Esophagus squamous epithelium (tissue), 5 donors: ENCODE measurements at regions not wholly inside any gene's neighbourhood (a gene's known extent, or its start where the extent isn't known, plus 50 kb on each side); places are given as distances from the start of the nearest gene placed in this dataset.

ENCODE experiments used
- DNase-seq: peaks from one replicate; lab custom pipeline; 2025; lab: John Stamatoyannopoulos, UW
- H3K27ac ChIP-seq, 4 donors: fragments of 200-600 bp; sonication (generic); one replicate each; pipeline ENCODE4 v1.5.1; 2016 to 2019; ENCODE audit warnings: mild to moderate bottlenecking in 1 of 4
- H3K27me3 ChIP-seq, 4 donors: fragments of 200-600 bp; sonication (generic); 1 replicate in 3 of 4; 2 replicates in 1 of 4; pipeline versions ENCODE4 v1.5.1 to v1.6.0; 2017 to 2021; ENCODE audit warnings: antibody characterized with exemption in 1 of 4
- H3K36me3 ChIP-seq, 3 donors: fragments of 200-600 bp; sonication (generic); one replicate each; pipeline ENCODE4 v1.5.1; 2016 to 2019
- H3K4me1 ChIP-seq, 3 donors: fragments of 200-600 bp; sonication (generic); one replicate each; pipeline ENCODE4 v1.5.1; 2017 to 2019
- H3K4me3 ChIP-seq, 4 donors: fragments of 200-600 bp; sonication (generic); 1 replicate in 3 of 4; 2 replicates in 1 of 4; pipeline ENCODE4 v1.5.1; 2016 to 2019; ENCODE audit warnings: mild to moderate bottlenecking in 2 of 4, moderate library complexity in 1 of 4
- H3K9me3 ChIP-seq, 3 donors: fragments of 200-600 bp; sonication (generic); one replicate each; pipeline ENCODE4 v1.5.1; 2016 to 2019
- POLR2A ChIP-seq, 4 donors: fragments of 450-650 bp; IDR thresholded peaks; one replicate each; pipeline ENCODE4 v1.6.1; 2017; ENCODE audit warnings: antibody characterized with exemption in 4 of 4, mild to moderate bottlenecking in 4 of 4, moderate library complexity in 3 of 4
- WGBS, 2 donors: methylation state at CpG; one replicate each; pipeline ENCODE4 v1.1.5; 2018; 5-methylcytosine and 5-hydroxymethylcytosine counted together
- intact Hi-C: fragments of 100-400 bp; cut with DNase I; formaldehyde crosslinking; loops from one replicate; pipeline ENCODE4 v1.15.0; 2022
- TF ChIP-seq, protein P1 (sequence below), 6 experiments: fragments of 450-650 bp in 4 of 6; fragments of 200-600 bp in 2 of 6; sonication (generic) in 2 of 6; IDR thresholded peaks; one replicate each; pipeline ENCODE4 v1.5.1; 2016 to 2019; ENCODE audit warnings: antibody characterized with exemption in 6 of 6, mild to moderate bottlenecking in 4 of 6, moderate library complexity in 4 of 6
- donor health status: DM: yes; HTN: yes; CAD: no.

DNA sequence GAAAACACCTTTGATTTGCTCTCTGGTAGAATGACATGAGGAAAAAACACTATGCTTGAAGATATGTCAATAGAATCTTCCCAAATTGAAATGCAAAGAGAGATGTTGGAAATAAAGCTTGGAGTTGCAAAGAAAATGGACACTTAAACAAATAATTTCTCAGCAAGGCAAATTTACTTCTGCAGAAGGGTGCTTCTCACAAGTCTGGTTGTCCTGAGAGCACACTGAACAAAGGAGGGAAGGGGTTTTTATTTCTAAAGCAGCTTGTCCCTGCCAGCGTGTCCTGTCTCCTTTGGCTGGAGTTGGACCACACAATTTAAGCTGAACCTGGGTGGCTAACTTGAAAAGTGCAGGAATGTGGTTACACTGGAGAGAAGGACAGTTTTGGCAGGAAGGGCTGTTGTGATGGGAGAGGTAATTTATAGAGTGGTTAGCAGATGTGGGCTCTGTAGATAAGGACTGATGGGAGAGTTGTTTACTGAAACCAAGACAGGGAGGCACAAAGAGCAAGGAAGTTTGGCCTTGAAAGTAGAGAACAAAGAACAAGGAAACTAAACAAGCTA, 454.6 kb upstream of the EYS start:
- Histone ChIP-seq H3K4me3 (no peak overlapping the region), H3K4me1 (no peaks in the 10 kb centered on the region), H3K9me3 (peaks cover 0 to 32% (median 17%) of the 10 kb centered on the region in 3 donors), H3K27me3 (no peaks in the 10 kb centered on the region), H3K36me3 (no peaks in the 10 kb centered on the region), H3K27ac (no peak overlapping the region)
- TF ChIP-seq POLR2A (IDR thresholded peaks at IDR 0.05), result no peak
- TF ChIP-seq, protein P1, sequence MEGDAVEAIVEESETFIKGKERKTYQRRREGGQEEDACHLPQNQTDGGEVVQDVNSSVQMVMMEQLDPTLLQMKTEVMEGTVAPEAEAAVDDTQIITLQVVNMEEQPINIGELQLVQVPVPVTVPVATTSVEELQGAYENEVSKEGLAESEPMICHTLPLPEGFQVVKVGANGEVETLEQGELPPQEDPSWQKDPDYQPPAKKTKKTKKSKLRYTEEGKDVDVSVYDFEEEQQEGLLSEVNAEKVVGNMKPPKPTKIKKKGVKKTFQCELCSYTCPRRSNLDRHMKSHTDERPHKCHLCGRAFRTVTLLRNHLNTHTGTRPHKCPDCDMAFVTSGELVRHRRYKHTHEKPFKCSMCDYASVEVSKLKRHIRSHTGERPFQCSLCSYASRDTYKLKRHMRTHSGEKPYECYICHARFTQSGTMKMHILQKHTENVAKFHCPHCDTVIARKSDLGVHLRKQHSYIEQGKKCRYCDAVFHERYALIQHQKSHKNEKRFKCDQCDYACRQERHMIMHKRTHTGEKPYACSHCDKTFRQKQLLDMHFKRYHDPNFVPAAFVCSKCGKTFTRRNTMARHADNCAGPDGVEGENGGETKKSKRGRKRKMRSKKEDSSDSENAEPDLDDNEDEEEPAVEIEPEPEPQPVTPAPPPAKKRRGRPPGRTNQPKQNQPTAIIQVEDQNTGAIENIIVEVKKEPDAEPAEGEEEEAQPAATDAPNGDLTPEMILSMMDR (IDR thresholded peaks at IDR 0.05), result no peak
- intact Hi-C loops, result no loop called here
- DNase-seq, result no peak
- WGBS, 2 donors, result 38 to 75% methylated on average over 1 of the region's 1 CpG

DNA sequence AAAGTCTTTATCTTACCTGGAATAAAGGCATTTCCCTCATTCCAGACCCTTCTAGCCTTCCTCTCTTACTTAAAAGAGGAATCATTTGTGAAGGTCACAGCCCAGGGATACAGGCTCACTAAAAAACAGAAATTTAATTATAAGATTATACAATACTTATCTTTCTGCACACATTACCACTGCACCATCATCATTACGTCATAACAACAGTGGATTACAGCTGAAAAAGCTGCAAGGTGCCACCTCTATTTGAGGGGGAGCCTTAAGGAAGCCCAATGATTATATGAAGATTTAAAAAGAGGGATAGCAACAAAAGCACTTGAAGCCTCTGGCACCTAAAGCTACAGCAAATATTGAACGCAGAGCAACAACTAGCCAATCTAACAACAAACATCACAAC, 452.9 kb upstream of the EYS start:
- no peak overlapping the region for H3K27ac ChIP-seq
- H3K27me3 ChIP-seq, result no peaks in the 10 kb centered on the region
- no peaks in the 10 kb centered on the region for H3K4me1 ChIP-seq
- 68 to 76% methylated on average over 2 of the region's 2 CpGs for WGBS, 2 donors
- peaks cover 0 to 32% (median 0%) of the 10 kb centered on the region in 3 donors for H3K9me3 ChIP-seq
- no peaks in the 10 kb centered on the region for H3K36me3 ChIP-seq
- H3K4me3 ChIP-seq, result no peak overlapping the region
- DNase-seq, result no peak
- intact Hi-C loops, result no loop called here
- TF ChIP-seq POLR2A (IDR thresholded peaks at IDR 0.05), result no peak
- TF ChIP-seq, protein P1 (IDR thresholded peaks at IDR 0.05), result no peak

DNA sequence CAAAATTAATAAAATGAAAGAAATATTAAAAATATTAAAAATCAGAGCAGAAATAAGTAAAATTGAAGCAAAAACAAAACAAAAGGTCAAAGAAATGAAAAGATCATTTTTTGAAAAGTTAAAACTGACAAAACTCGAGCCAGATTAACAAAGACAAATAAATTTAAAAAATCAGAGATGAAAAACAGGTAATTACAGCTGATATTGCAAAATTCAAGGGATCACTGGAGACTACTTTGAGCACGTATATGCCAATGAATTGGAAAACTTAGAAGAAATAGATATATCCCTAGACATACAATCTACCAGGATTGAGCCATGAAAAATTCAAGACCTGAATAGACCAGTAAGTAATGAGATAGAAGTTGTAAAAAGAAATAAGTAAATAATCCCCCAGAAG, 446.2 kb upstream of the EYS start:
- Histone ChIP-seq H3K36me3 (no peaks in the 10 kb centered on the region), H3K9me3 (no peaks in the 10 kb centered on the region), H3K4me1 (no peaks in the 10 kb centered on the region), H3K4me3 (no peak overlapping the region), H3K27me3 (no peaks in the 10 kb centered on the region), H3K27ac (no peak overlapping the region)
- intact Hi-C loops, result no loop called here
- WGBS, 2 donors, result 40% methylated on average over 2 of the region's 2 CpGs
- TF ChIP-seq, protein P1 (IDR thresholded peaks at IDR 0.05), result no peak
- TF ChIP-seq POLR2A (IDR thresholded peaks at IDR 0.05), result no peak
- DNase-seq, result no peak

DNA sequence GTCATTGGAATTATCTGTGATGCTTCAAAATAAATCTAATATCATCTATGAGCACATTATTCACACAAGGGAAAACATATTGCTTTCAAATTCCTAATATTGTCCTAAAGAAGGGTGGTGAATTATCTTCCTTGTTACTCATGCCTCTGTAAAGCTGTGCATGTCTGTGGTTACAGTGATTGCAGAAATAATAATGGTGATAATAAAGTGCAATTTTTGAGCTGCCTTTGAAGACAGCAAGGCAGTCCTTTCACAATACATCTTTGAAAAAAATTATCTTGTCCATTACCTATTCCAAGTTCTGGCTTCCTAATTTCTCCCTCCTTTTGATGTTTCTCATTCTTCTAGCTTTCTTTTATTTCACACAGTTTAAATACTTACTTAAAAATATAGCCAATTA, 442.1 kb upstream of the EYS start:
- DNase-seq, result no peak
- intact Hi-C loops, result no loop called here
- Histone ChIP-seq H3K4me3 (no peak overlapping the region), H3K4me1 (no peaks in the 10 kb centered on the region), H3K27me3 (no peaks in the 10 kb centered on the region), H3K27ac (no peak overlapping the region), H3K9me3 (peaks cover 0 to 14% (median 0%) of the 10 kb centered on the region in 3 donors), H3K36me3 (no peaks in the 10 kb centered on the region)
- TF ChIP-seq, protein P1 (IDR thresholded peaks at IDR 0.05), result no peak
- TF ChIP-seq POLR2A (IDR thresholded peaks at IDR 0.05), result no peak

DNA sequence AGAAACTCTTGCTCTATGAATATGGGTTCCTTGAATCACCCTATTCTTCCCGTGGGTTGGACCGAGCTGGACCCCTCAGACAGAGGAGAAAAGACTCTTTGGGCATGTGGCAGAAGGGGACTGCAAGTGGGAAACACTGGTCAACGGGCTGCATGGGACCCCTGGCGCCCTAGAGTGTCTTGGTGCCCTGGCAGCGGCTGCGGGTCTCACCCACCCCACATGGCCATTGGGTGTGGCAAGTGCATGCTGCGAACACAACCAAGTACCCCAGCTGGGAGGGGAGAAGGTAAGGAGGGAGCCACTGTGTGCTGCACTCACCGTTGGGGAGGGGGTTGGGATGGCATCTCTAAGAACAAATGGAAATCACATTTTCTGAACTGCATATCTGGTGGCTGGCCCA, 438.8 kb upstream of the EYS start:
- H3K4me3 ChIP-seq, result no peak overlapping the region
- no peak for TF ChIP-seq POLR2A (IDR thresholded peaks at IDR 0.05)
- no peak overlapping the region for H3K27ac ChIP-seq
- no peak for DNase-seq
- H3K27me3 ChIP-seq, result no peaks in the 10 kb centered on the region
- 55 to 85% methylated on average over 1 to 8 of the region's 8 CpGs for WGBS, 2 donors
- no peaks in the 10 kb centered on the region for H3K36me3 ChIP-seq
- intact Hi-C loops, result no loop called here
- H3K4me1 ChIP-seq, result no peaks in the 10 kb centered on the region
- peaks cover 0 to 21% (median 0%) of the 10 kb centered on the region in 3 donors for H3K9me3 ChIP-seq

DNA sequence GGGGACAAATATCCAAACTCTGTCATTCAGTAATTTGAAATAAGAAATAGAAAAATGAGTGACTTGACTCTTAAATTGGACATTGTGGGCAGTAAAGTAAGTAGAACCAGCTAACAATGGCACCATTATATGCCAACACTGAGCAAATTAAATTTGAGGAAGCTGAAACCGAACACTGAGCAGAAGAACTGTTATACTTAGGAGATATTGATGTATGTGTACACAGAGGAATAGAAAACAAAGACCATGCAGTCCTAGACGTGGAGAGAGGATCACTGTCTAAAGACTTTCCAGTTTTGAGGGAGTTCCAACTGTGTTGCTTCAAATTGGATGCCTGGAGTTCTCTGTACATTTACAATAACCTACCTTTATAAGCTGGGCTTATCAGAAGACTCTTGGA, 427.0 kb upstream of the EYS start:
- 28 to 32% methylated on average over 2 of the region's 2 CpGs for WGBS, 2 donors
- TF ChIP-seq POLR2A (IDR thresholded peaks at IDR 0.05), result no peak
- TF ChIP-seq, protein P1 (IDR thresholded peaks at IDR 0.05), result no peak
- DNase-seq, result no peak
- H3K36me3 ChIP-seq, result no peaks in the 10 kb centered on the region
- no peak overlapping the region for H3K4me3 ChIP-seq
- no peak overlapping the region for H3K27ac ChIP-seq
- no peaks in the 10 kb centered on the region for H3K4me1 ChIP-seq
- intact Hi-C loops, result no loop called here
- H3K27me3 ChIP-seq, result no peaks in the 10 kb centered on the region
- peaks cover 0 to 19% (median 10%) of the 10 kb centered on the region in 3 donors for H3K9me3 ChIP-seq
